ENCODE measurements at regions not wholly inside any gene's neighbourhood (a gene's known extent, or its start where the extent isn't known, plus 50 kb on each side); places are given as distances from the start of the nearest gene placed in this dataset.

- no peak for DNase-seq
These were observed 253.8 kb downstream of the TNS1 start for GRCh38 chr2:217749008-217749407.

- no peak for DNase-seq
These were observed 256.0 kb downstream of the TNS1 start for GRCh38 chr2:217746808-217747207.

GRCh38 chr2:217743966-217744761 lies 258.6 kb downstream of the TNS1 start:
- DNase-seq, result no peak

GRCh38 chr2:217743407-217743806 lies 259.4 kb downstream of the TNS1 start:
- DNase-seq, result no peak

GRCh38 chr2:217742841-217743240 lies 260.0 kb downstream of the TNS1 start:
- no peak for DNase-seq

- no peak for DNase-seq
These were observed 260.5 kb downstream of the TNS1 start for GRCh38 chr2:217742276-217742675.

- no peak for DNase-seq
These were observed 261.3 kb downstream of the TNS1 start for GRCh38 chr2:217741381-217741955.

- no peak for DNase-seq
These were observed 262.0 kb downstream of the TNS1 start for GRCh38 chr2:217740756-217741155.

- DNase-seq, result no peak
These were observed 262.6 kb downstream of the TNS1 start for GRCh38 chr2:217740178-217740577.

- no peak for DNase-seq
These were observed 263.1 kb downstream of the TNS1 start for GRCh38 chr2:217739741-217740140.

- DNase-seq, result no peak
These were observed 264.7 kb downstream of the TNS1 start for GRCh38 chr2:217738061-217738460.

- DNase-seq, result no peak
These were observed 265.8 kb downstream of the TNS1 start for GRCh38 chr2:217736776-217737550.

- no peak for DNase-seq
These were observed 266.9 kb downstream of the TNS1 start for GRCh38 chr2:217735899-217736298.

GRCh38 chr2:217735034-217735433 lies 267.8 kb downstream of the TNS1 start:
- DNase-seq, result no peak

GRCh38 chr2:217733461-217733860 lies 269.3 kb downstream of the TNS1 start:
- DNase-seq, result no peak

- DNase-seq, result no peak
These were observed 269.8 kb downstream of the TNS1 start for GRCh38 chr2:217732992-217733391.

GRCh38 chr2:217731805-217732204 lies 271.0 kb downstream of the TNS1 start:
- DNase-seq, result no peak

GRCh38 chr2:217729421-217730053 lies 273.3 kb downstream of the TNS1 start:
- no peak for DNase-seq

GRCh38 chr2:217727801-217728200 lies 275.0 kb downstream of the TNS1 start:
- DNase-seq, result no peak

GRCh38 chr2:217725409-217725808 lies 277.4 kb downstream of the TNS1 start:
- no peak for DNase-seq

- DNase-seq, result no peak
These were observed 278.3 kb downstream of the TNS1 start for GRCh38 chr2:217724471-217724870.

GRCh38 chr2:217723981-217724380 lies 278.8 kb downstream of the TNS1 start:
- no peak for DNase-seq

GRCh38 chr2:217722883-217723472 lies 279.8 kb downstream of the TNS1 start:
- DNase-seq, result no peak
